ENCODE measurements at regions not wholly inside any gene's neighbourhood (a gene's known extent, or its start where the extent isn't known, plus 50 kb on each side); places are given as distances from the start of the nearest gene placed in this dataset.

GRCh38 chr3:177590826-177591225, 393.5 kb upstream of the TBL1XR1 start:
- TF ChIP-seq POLR2A (IDR thresholded peaks at IDR 0.05; ENCODE audit: low read depth, low read length) (no peak), POLR2AphosphoS5 (IDR thresholded peaks at IDR 0.05; ENCODE audit: low read depth, low read length) (no peak)

Data from GM12891 (cell line).